ENCODE measurements at regions not wholly inside any gene's neighbourhood (a gene's known extent, or its start where the extent isn't known, plus 50 kb on each side); places are given as distances from the start of the nearest gene placed in this dataset.
A peak's percentile ranks its signal among the peaks of the same experiment; 100 is the strongest.

GRCh38 chr12:126608607-126609175 is 1543.5 kb downstream of the AACS start:
- H3K4me3 ChIP-seq = no peak overlapping the region
- no peaks in the 10 kb centered on the region for H3K27me3 ChIP-seq
- H3K9me3 ChIP-seq = peaks cover 0 to 7% (median 0%) of the 10 kb centered on the region in 4 donors
- intact Hi-C loops (cut with DNase I) = no loop called here
- H3K36me3 ChIP-seq = no peaks in the 10 kb centered on the region
- DNase-seq (no peak), ATAC-seq (peak in 3 of 4 donors; percentile 36 to 74 (median 45))
- 65% methylated on average over 2 of the region's 2 CpGs for WGBS (ENCODE audit: insufficient coverage, low coverage, low lambda C conversion rate, missing lambda C conversion rate)
- no peak overlapping the region for H3K27ac ChIP-seq
- peaks cover 0 to 17% (median 2%) of the 10 kb centered on the region in 4 donors for H3K4me1 ChIP-seq
- no peak for TF ChIP-seq POLR2A (IDR thresholded peaks at IDR 0.05)
- TF ChIP-seq, protein P1, sequence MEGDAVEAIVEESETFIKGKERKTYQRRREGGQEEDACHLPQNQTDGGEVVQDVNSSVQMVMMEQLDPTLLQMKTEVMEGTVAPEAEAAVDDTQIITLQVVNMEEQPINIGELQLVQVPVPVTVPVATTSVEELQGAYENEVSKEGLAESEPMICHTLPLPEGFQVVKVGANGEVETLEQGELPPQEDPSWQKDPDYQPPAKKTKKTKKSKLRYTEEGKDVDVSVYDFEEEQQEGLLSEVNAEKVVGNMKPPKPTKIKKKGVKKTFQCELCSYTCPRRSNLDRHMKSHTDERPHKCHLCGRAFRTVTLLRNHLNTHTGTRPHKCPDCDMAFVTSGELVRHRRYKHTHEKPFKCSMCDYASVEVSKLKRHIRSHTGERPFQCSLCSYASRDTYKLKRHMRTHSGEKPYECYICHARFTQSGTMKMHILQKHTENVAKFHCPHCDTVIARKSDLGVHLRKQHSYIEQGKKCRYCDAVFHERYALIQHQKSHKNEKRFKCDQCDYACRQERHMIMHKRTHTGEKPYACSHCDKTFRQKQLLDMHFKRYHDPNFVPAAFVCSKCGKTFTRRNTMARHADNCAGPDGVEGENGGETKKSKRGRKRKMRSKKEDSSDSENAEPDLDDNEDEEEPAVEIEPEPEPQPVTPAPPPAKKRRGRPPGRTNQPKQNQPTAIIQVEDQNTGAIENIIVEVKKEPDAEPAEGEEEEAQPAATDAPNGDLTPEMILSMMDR (IDR thresholded peaks at IDR 0.05) = no peak

DNA sequence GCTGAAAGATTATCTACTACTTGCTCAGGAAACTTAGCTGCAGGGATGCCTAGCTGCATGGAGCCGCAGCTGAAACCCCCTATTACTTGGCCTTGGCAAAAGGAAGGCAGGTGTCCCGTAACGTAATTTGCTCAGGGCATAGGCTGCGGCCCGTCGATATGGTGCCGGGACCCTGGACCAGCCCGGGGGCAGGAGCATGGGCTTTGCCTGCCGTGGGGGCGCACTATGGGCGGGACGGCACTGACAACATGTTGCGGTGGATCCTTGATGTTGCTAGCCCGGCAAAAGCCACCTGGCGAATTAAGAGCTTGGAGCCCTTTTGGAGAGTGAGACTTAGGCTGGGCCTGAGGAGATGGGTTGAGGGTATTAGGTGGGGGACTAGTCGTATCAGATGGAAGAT is 1551.2 kb downstream of the AACS start:
- Histone ChIP-seq H3K36me3 (no peaks in the 10 kb centered on the region), H3K27ac (no peak overlapping the region), H3K9me3 (peaks cover 0 to 7% (median 0%) of the 10 kb centered on the region in 4 donors), H3K27me3 (no peaks in the 10 kb centered on the region), H3K4me3 (no peak overlapping the region), H3K4me1 (no peaks in the 10 kb centered on the region)
- TF ChIP-seq, protein P1 (IDR thresholded peaks at IDR 0.05) = no peak
- TF ChIP-seq POLR2A (IDR thresholded peaks at IDR 0.05) = no peak
- DNase-seq (no peak), ATAC-seq (no peak)
- 90% methylated on average over 9 of the region's 16 CpGs for WGBS (ENCODE audit: insufficient coverage, low coverage, low lambda C conversion rate, missing lambda C conversion rate)
- intact Hi-C loops (cut with DNase I) = loop anchor here in 1 of 2 donors (10.0 kb wide), 1 partner anchor 552 kb away; no protein-coding TSS in a partner anchor

- peaks cover 0 to under 1% (median 0%) of the 10 kb centered on the region in 4 donors for H3K9me3 ChIP-seq
- 67% methylated on average over 5 of the region's 5 CpGs for WGBS (ENCODE audit: insufficient coverage, low coverage, low lambda C conversion rate, missing lambda C conversion rate)
- DNase-seq (no peak), ATAC-seq (peak; percentile 50 to 82 (median 56))
- no peaks in the 10 kb centered on the region for H3K4me1 ChIP-seq
- intact Hi-C loops (cut with DNase I) = loop anchor here in 1 of 2 donors (10.0 kb wide), 1 partner anchor 553 kb away; no protein-coding TSS in a partner anchor
- H3K27me3 ChIP-seq = no peaks in the 10 kb centered on the region
- H3K4me3 ChIP-seq = no peak overlapping the region
- H3K27ac ChIP-seq = no peak overlapping the region
- no peaks in the 10 kb centered on the region for H3K36me3 ChIP-seq
- TF ChIP-seq, protein P1 (IDR thresholded peaks at IDR 0.05) = peak; percentile 54 to 72 (median 60)
- no peak for TF ChIP-seq POLR2A (IDR thresholded peaks at IDR 0.05)
Observed at GRCh38 chr12:126617312-126617711, 1552.1 kb downstream of the AACS start.

GRCh38 chr12:126627596-126627995 is 1562.4 kb downstream of the AACS start:
- no peaks in the 10 kb centered on the region for H3K4me1 ChIP-seq
- H3K36me3 ChIP-seq = no peaks in the 10 kb centered on the region
- intact Hi-C loops (cut with DNase I) = no loop called here
- no peaks in the 10 kb centered on the region for H3K9me3 ChIP-seq
- H3K27me3 ChIP-seq = no peaks in the 10 kb centered on the region
- DNase-seq = no peak
- no peak for TF ChIP-seq POLR2A (IDR thresholded peaks at IDR 0.05)
- TF ChIP-seq, protein P1 (IDR thresholded peaks at IDR 0.05) = no peak
- no peak for ATAC-seq
- H3K4me3 ChIP-seq = no peak overlapping the region
- 47% methylated on average over 4 of the region's 4 CpGs for WGBS (ENCODE audit: insufficient coverage, low coverage, low lambda C conversion rate, missing lambda C conversion rate)
- H3K27ac ChIP-seq = no peak overlapping the region
